PC-9 (cell line): ENCODE measurements at regions not wholly inside any gene's neighbourhood (a gene's known extent, or its start where the extent isn't known, plus 50 kb on each side); places are given as distances from the start of the nearest gene placed in this dataset.

Experiments used
- CTCF ChIP-seq: fragments of 200-600 bp; sonication (generic); conservative IDR thresholded peaks from 2 replicates; pipeline ENCODE4 v1.6.1; 2017; ENCODE audit warnings: mixed run types, antibody characterized with exemption, mild to moderate bottlenecking, moderate library complexity
- EZH2 ChIP-seq: fragments of 200-600 bp; sonication (generic); IDR thresholded peaks from 2 replicates; pipeline ENCODE4 v1.8.0; 2017; ENCODE audit warnings: antibody characterized with exemption, low read depth

GRCh38 chr15:94154255-94154654 lies 77.1 kb upstream of the MCTP2 start:
- TF ChIP-seq CTCF (no peak; the same call in 1 of the 2 replicates), EZH2 (no peak)
